ENCODE measurements at regions not wholly inside any gene's neighbourhood (a gene's known extent, or its start where the extent isn't known, plus 50 kb on each side); places are given as distances from the start of the nearest gene placed in this dataset.

DNA sequence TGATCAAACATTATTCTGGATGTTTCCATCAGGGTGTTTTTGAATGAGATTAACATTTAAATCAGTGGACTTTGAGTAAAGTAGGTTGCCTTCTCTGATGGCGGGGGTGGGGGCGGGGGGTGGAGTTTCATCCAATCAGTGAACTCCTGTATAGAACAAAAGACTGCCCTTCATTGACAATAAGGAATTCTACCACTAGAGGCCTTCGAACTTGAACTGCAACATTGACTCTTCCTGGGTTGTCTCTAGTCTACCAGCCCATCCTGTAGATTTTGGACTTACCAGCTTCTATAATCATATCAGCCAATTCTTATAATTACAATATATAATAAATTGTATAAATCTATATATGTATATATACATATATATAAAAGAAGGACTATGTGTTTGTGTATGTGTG, 520.4 kb upstream of the CXADR start:
- in situ Hi-C loops (cut with MboI; ENCODE audit: low sequenced_read_pairs in 4 of 4): no loop called here
- Histone ChIP-seq H3K4me1 (no peaks in the 10 kb centered on the region), H3K27ac (no peak overlapping the region), H3K27me3 (no peaks in the 10 kb centered on the region), H3K4me3 (no peak overlapping the region), H3K36me3 (no peaks in the 10 kb centered on the region), H3K9me3 (peaks cover 0 to 3% (median 0%) of the 10 kb centered on the region in 3 donors)
- no peak for ATAC-seq
- no peak for DNase-seq
- TF ChIP-seq POLR2A (IDR thresholded peaks at IDR 0.05): no peak
- TF ChIP-seq, protein P1, sequence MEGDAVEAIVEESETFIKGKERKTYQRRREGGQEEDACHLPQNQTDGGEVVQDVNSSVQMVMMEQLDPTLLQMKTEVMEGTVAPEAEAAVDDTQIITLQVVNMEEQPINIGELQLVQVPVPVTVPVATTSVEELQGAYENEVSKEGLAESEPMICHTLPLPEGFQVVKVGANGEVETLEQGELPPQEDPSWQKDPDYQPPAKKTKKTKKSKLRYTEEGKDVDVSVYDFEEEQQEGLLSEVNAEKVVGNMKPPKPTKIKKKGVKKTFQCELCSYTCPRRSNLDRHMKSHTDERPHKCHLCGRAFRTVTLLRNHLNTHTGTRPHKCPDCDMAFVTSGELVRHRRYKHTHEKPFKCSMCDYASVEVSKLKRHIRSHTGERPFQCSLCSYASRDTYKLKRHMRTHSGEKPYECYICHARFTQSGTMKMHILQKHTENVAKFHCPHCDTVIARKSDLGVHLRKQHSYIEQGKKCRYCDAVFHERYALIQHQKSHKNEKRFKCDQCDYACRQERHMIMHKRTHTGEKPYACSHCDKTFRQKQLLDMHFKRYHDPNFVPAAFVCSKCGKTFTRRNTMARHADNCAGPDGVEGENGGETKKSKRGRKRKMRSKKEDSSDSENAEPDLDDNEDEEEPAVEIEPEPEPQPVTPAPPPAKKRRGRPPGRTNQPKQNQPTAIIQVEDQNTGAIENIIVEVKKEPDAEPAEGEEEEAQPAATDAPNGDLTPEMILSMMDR (IDR thresholded peaks at IDR 0.05 in 4 of 5, conservative IDR thresholded peaks at IDR 0.05 in 1 of 5): no peak
- intact Hi-C loops (cut with DNase I; ENCODE audit: low total_unique reads): no loop called here

DNA sequence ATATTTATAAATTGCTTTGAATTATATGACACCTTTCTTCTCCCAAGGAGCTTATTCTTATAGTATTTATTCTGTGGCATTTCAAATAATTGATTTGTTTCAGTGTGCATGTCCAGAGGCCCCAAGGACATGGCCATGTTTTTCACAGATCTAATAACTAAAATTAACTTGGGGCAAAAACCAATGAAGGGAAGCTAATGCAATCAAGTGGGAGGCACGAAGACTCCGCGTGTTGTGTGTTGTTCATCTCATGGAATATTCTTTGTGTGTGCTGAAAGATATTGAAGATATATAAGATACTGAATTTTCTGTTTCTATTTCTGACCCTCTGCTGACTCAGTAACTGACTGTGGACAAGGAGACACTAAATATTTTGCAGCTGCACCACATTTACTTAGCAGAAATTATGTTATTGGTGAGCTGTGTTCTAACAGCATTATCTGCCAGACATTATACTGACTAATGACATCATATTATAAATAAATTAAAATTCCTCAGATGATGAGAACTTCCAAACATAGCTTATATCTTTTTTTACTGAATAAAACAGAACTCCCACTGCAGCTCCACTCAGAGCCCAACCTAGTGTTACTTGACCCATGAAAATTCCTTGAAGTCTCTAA, 519.3 kb upstream of the CXADR start:
- no peak overlapping the region for H3K4me3 ChIP-seq
- DNase-seq (no peak), ATAC-seq (no peak)
- intact Hi-C loops (cut with DNase I; ENCODE audit: low total_unique reads) (no loop called here), in situ Hi-C loops (cut with MboI; ENCODE audit: low sequenced_read_pairs in 4 of 4) (no loop called here)
- H3K27me3 ChIP-seq: no peaks in the 10 kb centered on the region
- no peaks in the 10 kb centered on the region for H3K36me3 ChIP-seq
- H3K9me3 ChIP-seq: peaks cover 0 to 3% (median 0%) of the 10 kb centered on the region in 3 donors
- H3K27ac ChIP-seq: no peak overlapping the region
- no peaks in the 10 kb centered on the region for H3K4me1 ChIP-seq
- TF ChIP-seq, protein P1 (IDR thresholded peaks at IDR 0.05 in 4 of 5, conservative IDR thresholded peaks at IDR 0.05 in 1 of 5): no peak
- no peak for TF ChIP-seq POLR2A (IDR thresholded peaks at IDR 0.05)

DNA sequence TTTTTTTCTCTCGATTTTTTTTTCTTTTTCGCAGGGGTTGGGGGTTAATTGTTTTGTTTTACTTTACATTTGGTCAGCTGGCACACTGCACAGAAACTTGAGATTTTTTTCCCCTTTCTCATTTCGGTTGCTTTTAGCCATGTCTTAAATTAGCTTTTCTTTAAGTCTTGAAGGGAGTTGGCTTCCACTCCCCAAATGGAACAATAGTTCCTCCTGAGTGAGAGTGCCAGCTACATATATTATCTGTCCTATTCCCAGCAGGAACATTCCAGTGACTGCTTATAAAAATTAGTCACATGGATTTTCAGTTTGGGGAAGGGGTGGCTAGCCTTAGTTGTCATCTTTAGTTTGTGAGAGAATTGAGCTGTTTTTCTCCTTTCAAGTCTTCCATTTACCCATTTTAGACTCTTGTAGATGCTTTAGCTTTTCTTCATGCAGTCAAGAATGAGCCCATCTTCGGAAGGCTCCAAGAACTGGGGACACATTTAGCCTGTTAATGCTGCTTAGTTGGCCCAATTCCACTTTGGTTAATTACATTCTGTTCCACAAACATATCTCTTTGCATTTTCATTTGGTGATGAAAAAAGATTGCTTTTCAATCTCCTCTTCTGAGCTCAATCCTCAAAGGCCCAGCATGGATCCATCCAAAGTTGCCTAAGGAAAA, 510.1 kb upstream of the CXADR start:
- no peaks in the 10 kb centered on the region for H3K9me3 ChIP-seq
- no peak overlapping the region for H3K4me3 ChIP-seq
- DNase-seq (no peak), ATAC-seq (no peak)
- in situ Hi-C loops (cut with MboI; ENCODE audit: low sequenced_read_pairs in 4 of 4) (no loop called here), intact Hi-C loops (cut with DNase I; ENCODE audit: low total_unique reads) (no loop called here)
- H3K27ac ChIP-seq: no peak overlapping the region
- TF ChIP-seq, protein P1 (IDR thresholded peaks at IDR 0.05 in 4 of 5, conservative IDR thresholded peaks at IDR 0.05 in 1 of 5): no peak
- TF ChIP-seq POLR2A (IDR thresholded peaks at IDR 0.05): no peak
- H3K4me1 ChIP-seq: no peaks in the 10 kb centered on the region
- H3K27me3 ChIP-seq: no peaks in the 10 kb centered on the region
- no peaks in the 10 kb centered on the region for H3K36me3 ChIP-seq

DNA sequence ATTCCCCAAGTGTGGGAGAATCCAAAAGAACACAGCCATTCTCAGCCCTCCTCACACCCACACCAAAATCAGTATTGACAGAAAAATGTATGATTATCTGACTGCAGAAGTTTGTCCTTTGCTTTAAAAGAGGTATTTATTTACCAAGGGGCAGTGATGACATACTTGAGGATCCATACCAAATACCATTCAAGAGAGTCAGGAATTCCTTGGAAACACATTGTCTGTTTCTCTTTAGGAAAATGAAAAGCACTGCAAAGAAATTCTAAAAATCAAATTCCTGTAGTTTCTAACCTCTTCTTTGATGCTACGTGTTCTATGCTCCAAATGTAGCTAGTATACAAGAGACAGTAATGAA, 509.6 kb upstream of the CXADR start:
- in situ Hi-C loops (cut with MboI; ENCODE audit: low sequenced_read_pairs in 4 of 4): no loop called here

More for the DNA sequence above, 509.6 kb upstream of the CXADR start:
- TF ChIP-seq, protein P1 (IDR thresholded peaks at IDR 0.05 in 4 of 5, conservative IDR thresholded peaks at IDR 0.05 in 1 of 5): no peak
- no peak for TF ChIP-seq POLR2A (IDR thresholded peaks at IDR 0.05)
- no peak overlapping the region for H3K27ac ChIP-seq
- no peaks in the 10 kb centered on the region for H3K9me3 ChIP-seq
- intact Hi-C loops (cut with DNase I; ENCODE audit: low total_unique reads): no loop called here
- no peak for DNase-seq
- no peak for ATAC-seq
- no peaks in the 10 kb centered on the region for H3K4me1 ChIP-seq
- no peaks in the 10 kb centered on the region for H3K27me3 ChIP-seq
- no peaks in the 10 kb centered on the region for H3K36me3 ChIP-seq
- no peak overlapping the region for H3K4me3 ChIP-seq

All from gastrocnemius medialis (tissue), 4 donors.